ENCODE measurements at regions not wholly inside any gene's neighbourhood (a gene's known extent, or its start where the extent isn't known, plus 50 kb on each side); places are given as distances from the start of the nearest gene placed in this dataset.

DNA sequence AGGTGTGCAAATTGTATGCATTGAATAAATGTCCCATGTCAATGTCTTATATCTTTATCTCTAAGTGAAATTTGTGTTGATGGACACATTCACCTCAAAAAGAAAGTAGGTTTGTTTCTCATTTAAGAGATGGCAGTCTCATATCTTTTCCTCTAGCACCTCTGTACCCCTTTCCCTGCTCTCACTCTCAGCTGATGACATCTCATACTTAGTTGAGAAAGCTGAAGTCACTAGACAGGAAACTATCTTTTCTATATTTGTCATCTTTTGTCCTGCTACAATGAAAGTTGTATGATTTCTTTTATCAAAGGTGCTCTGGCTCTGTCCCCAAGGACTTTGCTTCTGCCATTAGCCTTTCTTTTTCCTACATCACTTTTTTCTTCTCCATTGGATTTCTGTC lies 84.0 kb upstream of the GRPR start:
- DNase-seq = no peak
- H3K27ac ChIP-seq (ENCODE audit: low read length) = no peak overlapping the region
- peaks cover 6 to 34% of the 10 kb centered on the region in 2 donors for H3K27me3 Mint-ChIP-seq (ENCODE audit: low read depth in 2 of 2)
- H3K4me3 ChIP-seq (ENCODE audit: low read length) = no peak overlapping the region
- intact Hi-C loops (cut with micrococcal nuclease) = no loop called here
- H3K9me3 ChIP-seq (ENCODE audit: control insufficient read depth, insufficient read depth, low read length) = no peaks in the 10 kb centered on the region
- no peaks in the 10 kb centered on the region for H3K9me3 Mint-ChIP-seq
- no peak for ATAC-seq
- H3K4me3 Mint-ChIP-seq = no peak overlapping the region
- no peaks in the 10 kb centered on the region for H3K36me3 ChIP-seq (ENCODE audit: control insufficient read depth, insufficient read depth, low read length)
- TF ChIP-seq, protein P1, sequence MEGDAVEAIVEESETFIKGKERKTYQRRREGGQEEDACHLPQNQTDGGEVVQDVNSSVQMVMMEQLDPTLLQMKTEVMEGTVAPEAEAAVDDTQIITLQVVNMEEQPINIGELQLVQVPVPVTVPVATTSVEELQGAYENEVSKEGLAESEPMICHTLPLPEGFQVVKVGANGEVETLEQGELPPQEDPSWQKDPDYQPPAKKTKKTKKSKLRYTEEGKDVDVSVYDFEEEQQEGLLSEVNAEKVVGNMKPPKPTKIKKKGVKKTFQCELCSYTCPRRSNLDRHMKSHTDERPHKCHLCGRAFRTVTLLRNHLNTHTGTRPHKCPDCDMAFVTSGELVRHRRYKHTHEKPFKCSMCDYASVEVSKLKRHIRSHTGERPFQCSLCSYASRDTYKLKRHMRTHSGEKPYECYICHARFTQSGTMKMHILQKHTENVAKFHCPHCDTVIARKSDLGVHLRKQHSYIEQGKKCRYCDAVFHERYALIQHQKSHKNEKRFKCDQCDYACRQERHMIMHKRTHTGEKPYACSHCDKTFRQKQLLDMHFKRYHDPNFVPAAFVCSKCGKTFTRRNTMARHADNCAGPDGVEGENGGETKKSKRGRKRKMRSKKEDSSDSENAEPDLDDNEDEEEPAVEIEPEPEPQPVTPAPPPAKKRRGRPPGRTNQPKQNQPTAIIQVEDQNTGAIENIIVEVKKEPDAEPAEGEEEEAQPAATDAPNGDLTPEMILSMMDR (IDR thresholded peaks at IDR 0.05) = no peak
- H3K36me3 Mint-ChIP-seq = no peaks in the 10 kb centered on the region
- no peak overlapping the region for H3K27ac Mint-ChIP-seq
- no peaks in the 10 kb centered on the region for H3K4me1 ChIP-seq (ENCODE audit: control insufficient read depth, insufficient read depth, low read length)
- H3K4me1 Mint-ChIP-seq = no peaks in the 10 kb centered on the region
- no peaks in the 10 kb centered on the region for H3K27me3 ChIP-seq (ENCODE audit: control insufficient read depth, insufficient read depth, low read length)

- H3K4me1 ChIP-seq (ENCODE audit: control insufficient read depth, insufficient read depth, low read length) = no peaks in the 10 kb centered on the region
- H3K4me3 ChIP-seq (ENCODE audit: low read length) = no peak overlapping the region
- ATAC-seq (no peak), DNase-seq (no peak)
- no peaks in the 10 kb centered on the region for H3K9me3 ChIP-seq (ENCODE audit: control insufficient read depth, insufficient read depth, low read length)
- peaks cover 5 to 28% of the 10 kb centered on the region in 2 donors for H3K27me3 Mint-ChIP-seq (ENCODE audit: low read depth in 2 of 2)
- intact Hi-C loops (cut with micrococcal nuclease) = no loop called here
- no peak overlapping the region for H3K27ac ChIP-seq (ENCODE audit: low read length)
- no peak overlapping the region for H3K27ac Mint-ChIP-seq
- H3K4me1 Mint-ChIP-seq = no peaks in the 10 kb centered on the region
- 40% methylated on average over 1 of the region's 4 CpGs for WGBS (ENCODE audit: insufficient coverage)
- H3K36me3 ChIP-seq (ENCODE audit: control insufficient read depth, insufficient read depth, low read length) = no peaks in the 10 kb centered on the region
- H3K9me3 Mint-ChIP-seq = no peaks in the 10 kb centered on the region
- H3K36me3 Mint-ChIP-seq = no peaks in the 10 kb centered on the region
- TF ChIP-seq, protein P1 (IDR thresholded peaks at IDR 0.05) = no peak
- H3K27me3 ChIP-seq (ENCODE audit: control insufficient read depth, insufficient read depth, low read length) = no peaks in the 10 kb centered on the region
- H3K4me3 Mint-ChIP-seq = no peak overlapping the region
These were observed 90.0 kb upstream of the GRPR start for GRCh38 chrX:16033331-16033730.

- TF ChIP-seq, protein P1 (IDR thresholded peaks at IDR 0.05) = no peak
- Histone ChIP-seq H3K4me1 (ENCODE audit: control insufficient read depth, insufficient read depth, low read length) (no peaks in the 10 kb centered on the region), H3K27ac (ENCODE audit: low read length) (no peak overlapping the region), H3K9me3 (ENCODE audit: control insufficient read depth, insufficient read depth, low read length) (no peaks in the 10 kb centered on the region), H3K36me3 (ENCODE audit: control insufficient read depth, insufficient read depth, low read length) (no peaks in the 10 kb centered on the region), H3K27me3 (ENCODE audit: control insufficient read depth, insufficient read depth, low read length) (no peaks in the 10 kb centered on the region), H3K4me3 (ENCODE audit: low read length) (no peak overlapping the region)
- H3K36me3 Mint-ChIP-seq = no peaks in the 10 kb centered on the region
- WGBS (ENCODE audit: insufficient coverage) = 80% methylated on average over 1 of the region's 1 CpG
- intact Hi-C loops (cut with micrococcal nuclease) = no loop called here
- no peak for DNase-seq
- no peak for ATAC-seq
- H3K9me3 Mint-ChIP-seq = no peaks in the 10 kb centered on the region
- H3K4me3 Mint-ChIP-seq = no peak overlapping the region
- H3K27ac Mint-ChIP-seq = no peak overlapping the region
- H3K27me3 Mint-ChIP-seq (ENCODE audit: low read depth in 2 of 2) = peaks cover 2 to 14% of the 10 kb centered on the region in 2 donors
- H3K4me1 Mint-ChIP-seq = no peaks in the 10 kb centered on the region
These were observed 94.8 kb upstream of the GRPR start for GRCh38 chrX:16028576-16028975.

Data from natural killer cell (primary cell).